Left lung (tissue), 4 donors: ENCODE measurements at regions not wholly inside any gene's neighbourhood (a gene's known extent, or its start where the extent isn't known, plus 50 kb on each side); places are given as distances from the start of the nearest gene placed in this dataset.

Experiments
- ATAC-seq: fragments of 200-7000 bp; cut with Tn5 transposase; one replicate; pipeline ENCODE4 v1.9.1; 2020; ENCODE audit warnings: moderate library complexity
- DNase-seq, 4 donors: peaks; one replicate each; pipeline ENCODE4 v3.0.0-alpha.2; 2013 to 2020
- H3K27ac ChIP-seq, 2 donors: fragments of 200-600 bp; sonication (generic) in 1 of 2; one replicate each; pipeline versions ENCODE4 v1.5.0 to v1.8.0; 2020 to 2021
- H3K27me3 ChIP-seq, 2 donors: fragments of 200-600 bp; sonication (generic) in 1 of 2; one replicate each; pipeline versions ENCODE4 v1.5.0 to v1.8.0; 2020 to 2021
- H3K36me3 ChIP-seq, 2 donors: fragments of 200-600 bp; sonication (generic) in 1 of 2; one replicate each; pipeline versions ENCODE4 v1.5.0 to v1.8.0; 2020 to 2021
- H3K4me1 ChIP-seq, 2 donors: fragments of 200-600 bp; one replicate each; pipeline ENCODE4 v1.8.0; 2021
- H3K4me3 ChIP-seq, 2 donors: fragments of 200-600 bp; sonication (generic) in 1 of 2; one replicate each; pipeline versions ENCODE4 v1.5.0 to v1.8.0; 2020 to 2021; ENCODE audit warnings: mild to moderate bottlenecking in 1 of 2
- H3K9me3 ChIP-seq, 2 donors: fragments of 200-600 bp; sonication (generic) in 1 of 2; one replicate each; pipeline versions ENCODE4 v1.5.0 to v1.8.0; 2020 to 2021
- intact Hi-C, 2 donors: fragments of 100-400 bp; cut with DNase I; formaldehyde crosslinking; loops; one replicate each; pipeline versions ENCODE4 v1.11.2 to v1.14.2; 2022
- TF ChIP-seq, protein P1 (sequence below), 2 donors: fragments of 200-600 bp; sonication (generic) in 1 of 2; IDR thresholded peaks; one replicate each; pipeline versions ENCODE4 v1.5.0 to v1.8.0; 2021; ENCODE audit warnings: antibody characterized with exemption in 2 of 2
- donor health status: DM: no; HTN: yes; CAD: no.
- donor health status: DM: no; HTN: no; CAD: no.

- intact Hi-C loops: no loop called here
- Histone ChIP-seq H3K4me3 (no peak overlapping the region), H3K4me1 (no peaks in the 10 kb centered on the region), H3K9me3 (no peaks in the 10 kb centered on the region), H3K27me3 (no peaks in the 10 kb centered on the region), H3K36me3 (no peaks in the 10 kb centered on the region), H3K27ac (no peak overlapping the region)
- ATAC-seq (no peak), DNase-seq (no peak)
- TF ChIP-seq, protein P1, sequence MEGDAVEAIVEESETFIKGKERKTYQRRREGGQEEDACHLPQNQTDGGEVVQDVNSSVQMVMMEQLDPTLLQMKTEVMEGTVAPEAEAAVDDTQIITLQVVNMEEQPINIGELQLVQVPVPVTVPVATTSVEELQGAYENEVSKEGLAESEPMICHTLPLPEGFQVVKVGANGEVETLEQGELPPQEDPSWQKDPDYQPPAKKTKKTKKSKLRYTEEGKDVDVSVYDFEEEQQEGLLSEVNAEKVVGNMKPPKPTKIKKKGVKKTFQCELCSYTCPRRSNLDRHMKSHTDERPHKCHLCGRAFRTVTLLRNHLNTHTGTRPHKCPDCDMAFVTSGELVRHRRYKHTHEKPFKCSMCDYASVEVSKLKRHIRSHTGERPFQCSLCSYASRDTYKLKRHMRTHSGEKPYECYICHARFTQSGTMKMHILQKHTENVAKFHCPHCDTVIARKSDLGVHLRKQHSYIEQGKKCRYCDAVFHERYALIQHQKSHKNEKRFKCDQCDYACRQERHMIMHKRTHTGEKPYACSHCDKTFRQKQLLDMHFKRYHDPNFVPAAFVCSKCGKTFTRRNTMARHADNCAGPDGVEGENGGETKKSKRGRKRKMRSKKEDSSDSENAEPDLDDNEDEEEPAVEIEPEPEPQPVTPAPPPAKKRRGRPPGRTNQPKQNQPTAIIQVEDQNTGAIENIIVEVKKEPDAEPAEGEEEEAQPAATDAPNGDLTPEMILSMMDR (IDR thresholded peaks at IDR 0.05): no peak
Measured at GRCh38 chr6:165905744-165906143, 242.7 kb upstream of the PDE10A start.

GRCh38 chr6:165900970-165901369 lies 237.9 kb upstream of the PDE10A start:
- intact Hi-C loops: no loop called here
- DNase-seq (no peak), ATAC-seq (no peak)
- TF ChIP-seq, protein P1 (IDR thresholded peaks at IDR 0.05): no peak
- Histone ChIP-seq H3K27ac (no peak overlapping the region), H3K4me1 (no peaks in the 10 kb centered on the region), H3K27me3 (no peaks in the 10 kb centered on the region), H3K4me3 (no peak overlapping the region), H3K9me3 (no peaks in the 10 kb centered on the region), H3K36me3 (no peaks in the 10 kb centered on the region)

DNA sequence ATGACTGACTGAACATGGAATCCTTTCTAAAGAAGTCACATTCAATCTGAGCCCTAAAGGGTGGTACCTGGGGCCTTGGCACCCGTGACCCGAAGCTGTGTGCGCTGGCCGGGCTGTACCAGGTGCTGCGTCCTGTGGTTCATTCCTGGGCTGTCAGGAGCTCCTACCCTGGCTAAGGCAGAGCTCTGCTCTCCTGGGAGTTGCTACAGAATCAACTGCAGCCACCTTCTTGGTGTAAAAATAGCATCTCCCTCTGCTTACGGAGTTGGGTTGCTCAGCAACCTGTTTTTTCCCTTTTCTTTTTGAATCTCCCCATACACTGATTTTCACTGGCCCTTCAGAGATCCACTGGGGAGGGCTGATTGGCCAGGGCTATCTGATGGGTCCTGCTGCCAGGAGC lies 236.6 kb upstream of the PDE10A start:
- intact Hi-C loops: no loop called here
- no peaks in the 10 kb centered on the region for H3K27me3 ChIP-seq
- H3K9me3 ChIP-seq: no peaks in the 10 kb centered on the region
- DNase-seq (no peak), ATAC-seq (no peak)
- H3K36me3 ChIP-seq: no peaks in the 10 kb centered on the region
- no peaks in the 10 kb centered on the region for H3K4me1 ChIP-seq
- TF ChIP-seq, protein P1 (IDR thresholded peaks at IDR 0.05): no peak
- H3K27ac ChIP-seq: no peak overlapping the region
- H3K4me3 ChIP-seq: no peak overlapping the region

- no peaks in the 10 kb centered on the region for H3K36me3 ChIP-seq
- H3K27ac ChIP-seq: no peak overlapping the region
- H3K27me3 ChIP-seq: peaks cover 0 to 19% of the 10 kb centered on the region in 2 donors
- no peaks in the 10 kb centered on the region for H3K9me3 ChIP-seq
- no peaks in the 10 kb centered on the region for H3K4me1 ChIP-seq
- no peak overlapping the region for H3K4me3 ChIP-seq
- TF ChIP-seq, protein P1 (IDR thresholded peaks at IDR 0.05): no peak
- peak; percentile 34 for ATAC-seq
- intact Hi-C loops: no loop called here
- DNase-seq: no peak
Measured at GRCh38 chr6:165895421-165896165, 232.6 kb upstream of the PDE10A start.

- no peaks in the 10 kb centered on the region for H3K36me3 ChIP-seq
- H3K4me3 ChIP-seq: no peak overlapping the region
- H3K4me1 ChIP-seq: no peaks in the 10 kb centered on the region
- DNase-seq: no peak
- intact Hi-C loops: no loop called here
- H3K27ac ChIP-seq: no peak overlapping the region
- no peak for ATAC-seq
- H3K27me3 ChIP-seq: peaks cover 0 to 27% of the 10 kb centered on the region in 2 donors
- no peaks in the 10 kb centered on the region for H3K9me3 ChIP-seq
- TF ChIP-seq, protein P1 (IDR thresholded peaks at IDR 0.05): no peak
Measured at GRCh38 chr6:165894171-165894825, 231.3 kb upstream of the PDE10A start.
